WTC11 (cell line): ENCODE measurements at regions not wholly inside any gene's neighbourhood (a gene's known extent, or its start where the extent isn't known, plus 50 kb on each side); places are given as distances from the start of the nearest gene placed in this dataset.

Experiments
- ATAC-seq: fragments of 200-7000 bp; cut with Tn5 transposase; 2 replicates; pipeline ENCODE4 v1.10.0; 2021; ENCODE audit warnings: mild to moderate bottlenecking, moderate library complexity
- CTCF ChIA-PET: fragments of 300-600 bp; sonication (Branson Sonifier 250); formaldehyde crosslinking; loops from one replicate; lab custom pipeline; 2021; ENCODE audit warnings: antibody characterized with exemption; lab: Charles Lee
- POLR2A ChIA-PET: fragments of 350-600 bp; sonication (Branson Sonifier 250); formaldehyde crosslinking; loops from one replicate; lab custom pipeline; 2021; ENCODE audit warnings: antibody characterized with exemption; lab: Charles Lee
- DNase-seq: peaks from one replicate; pipeline ENCODE4 v3.0.0; 2021; ENCODE audit warnings: low spot score
- H3K27ac Mint-ChIP-seq: 2 replicates; pipeline ENCODE4 v1.8.0; 2021; ENCODE audit warnings: mixed read lengths
- H3K27me3 Mint-ChIP-seq: 2 replicates; pipeline ENCODE4 v1.8.0; 2021; ENCODE audit warnings: low read depth, mild to moderate bottlenecking, moderate library complexity, mixed read lengths
- H3K36me3 Mint-ChIP-seq: 2 replicates; pipeline ENCODE4 v1.8.0; 2021; ENCODE audit warnings: mixed read lengths
- H3K4me1 Mint-ChIP-seq: 2 replicates; pipeline ENCODE4 v1.8.0; 2022; ENCODE audit warnings: mixed read lengths
- H3K4me3 Mint-ChIP-seq: 2 replicates; pipeline ENCODE4 v1.8.0; 2021; ENCODE audit warnings: mild to moderate bottlenecking, moderate library complexity, mixed read lengths
- H3K9me3 Mint-ChIP-seq: 2 replicates; pipeline ENCODE4 v1.8.0; 2021; ENCODE audit warnings: mixed read lengths
- ATF2 ChIP-seq: sonication (generic); formaldehyde crosslinking; IDR thresholded peaks from 2 replicates; pipeline ENCODE4 v1.8.1; 2022; ENCODE audit warnings: low read depth, missing genetic modification reagents, borderline replicate concordance
- CBFB ChIP-seq: sonication (generic); formaldehyde crosslinking; IDR thresholded peaks from 2 replicates; pipeline ENCODE4 v1.8.1; 2022; ENCODE audit warnings: mild to moderate bottlenecking, low read depth, missing genetic modification reagents
- CREM ChIP-seq: sonication (generic); formaldehyde crosslinking; IDR thresholded peaks from 2 replicates; pipeline ENCODE4 v1.8.1; 2022; ENCODE audit warnings: mild to moderate bottlenecking, missing genetic modification reagents, moderate library complexity
- E2F5 ChIP-seq: sonication (generic); formaldehyde crosslinking; IDR thresholded peaks from 2 replicates; pipeline ENCODE4 v1.8.1; 2022; ENCODE audit warnings: mild to moderate bottlenecking, moderate library complexity, missing genetic modification reagents
- FOXK1 ChIP-seq: sonication (generic); formaldehyde crosslinking; IDR thresholded peaks from 2 replicates; pipeline ENCODE4 v1.8.0; 2022; ENCODE audit warnings: mild to moderate bottlenecking, moderate library complexity, missing genetic modification reagents
- HMGA2 ChIP-seq: fragments of 250-450 bp; sonication (Bioruptor Pico); IDR thresholded peaks from 2 replicates; pipeline ENCODE4 v1.4.0; 2021; ENCODE audit warnings: mild to moderate bottlenecking, moderate library complexity
- JAZF1 ChIP-seq: fragments of 250-450 bp; sonication (Bioruptor Pico); IDR thresholded peaks from 2 replicates; pipeline ENCODE4 v1.9.0; 2021; ENCODE audit warnings: moderate library complexity, mild to moderate bottlenecking, inconsistent platforms
- KAT7 ChIP-seq: sonication (generic); formaldehyde crosslinking; IDR thresholded peaks from 2 replicates; pipeline ENCODE4 v1.8.1; 2023; ENCODE audit warnings: missing genetic modification reagents, mild to moderate bottlenecking, borderline replicate concordance
- NFATC4 ChIP-seq: fragments of 250-450 bp; sonication (Bioruptor Pico); IDR thresholded peaks from 2 replicates; pipeline ENCODE4 v1.9.0; 2021; ENCODE audit warnings: mild to moderate bottlenecking
- NR2C2 ChIP-seq: sonication (generic); formaldehyde crosslinking; IDR thresholded peaks from 2 replicates; pipeline ENCODE4 v1.8.0; 2022; ENCODE audit warnings: mild to moderate bottlenecking, missing genetic modification reagents
- PRDM15 ChIP-seq: sonication (generic); formaldehyde crosslinking; IDR thresholded peaks from 2 replicates; pipeline ENCODE4 v1.8.0; 2022; ENCODE audit warnings: missing genetic modification reagents
- RELA ChIP-seq: sonication (generic); formaldehyde crosslinking; IDR thresholded peaks from 2 replicates; pipeline ENCODE4 v1.8.1; 2022; ENCODE audit warnings: missing genetic modification reagents, mild to moderate bottlenecking, borderline replicate concordance
- SP1 ChIP-seq: sonication (generic); formaldehyde crosslinking; conservative IDR thresholded peaks from 2 replicates; pipeline ENCODE4 v1.8.1; 2022; ENCODE audit warnings: missing genetic modification reagents
- TEAD4 ChIP-seq: sonication (generic); formaldehyde crosslinking; IDR thresholded peaks from 2 replicates; pipeline ENCODE4 v1.8.0; 2022; ENCODE audit warnings: mild to moderate bottlenecking, missing genetic modification reagents
- ZBTB21 ChIP-seq: sonication (generic); formaldehyde crosslinking; IDR thresholded peaks from 2 replicates; pipeline ENCODE4 v1.8.1; 2023; ENCODE audit warnings: mild to moderate bottlenecking, missing genetic modification reagents, borderline replicate concordance
- ZNF138 ChIP-seq: sonication (generic); formaldehyde crosslinking; conservative IDR thresholded peaks from 2 replicates; pipeline ENCODE4 v1.8.1; 2022; ENCODE audit warnings: mild to moderate bottlenecking, moderate library complexity, missing genetic modification reagents
- ZNF423 ChIP-seq: fragments of 250-450 bp; sonication (Bioruptor Pico); IDR thresholded peaks from 2 replicates; pipeline ENCODE4 v2.1.2; 2022; ENCODE audit warnings: mild to moderate bottlenecking, moderate library complexity
- ZSCAN18 ChIP-seq: fragments of 250-450 bp; sonication (Bioruptor Pico); IDR thresholded peaks from 2 replicates; pipeline ENCODE4 v2.1.2; 2022; ENCODE audit warnings: mild to moderate bottlenecking, moderate library complexity
- TF ChIP-seq, protein P1 (sequence below): sonication (generic); formaldehyde crosslinking; IDR thresholded peaks from 2 replicates; pipeline ENCODE4 v1.8.0; 2022; ENCODE audit warnings: mild to moderate bottlenecking, missing genetic modification reagents
- TF ChIP-seq, protein P2 (sequence below): sonication (generic); formaldehyde crosslinking; IDR thresholded peaks from 2 replicates; pipeline ENCODE4 v1.8.1; 2023; ENCODE audit warnings: mild to moderate bottlenecking, moderate library complexity, missing genetic modification reagents
- TF ChIP-seq, protein P3 (sequence below): sonication (generic); formaldehyde crosslinking; conservative IDR thresholded peaks from 2 replicates; pipeline ENCODE4 v1.8.1; 2022; ENCODE audit warnings: mild to moderate bottlenecking, missing genetic modification reagents
- TF ChIP-seq, protein P4 (sequence below): sonication (generic); formaldehyde crosslinking; IDR thresholded peaks from 2 replicates; pipeline ENCODE4 v1.8.1; 2022; ENCODE audit warnings: missing genetic modification reagents, borderline replicate concordance

DNA sequence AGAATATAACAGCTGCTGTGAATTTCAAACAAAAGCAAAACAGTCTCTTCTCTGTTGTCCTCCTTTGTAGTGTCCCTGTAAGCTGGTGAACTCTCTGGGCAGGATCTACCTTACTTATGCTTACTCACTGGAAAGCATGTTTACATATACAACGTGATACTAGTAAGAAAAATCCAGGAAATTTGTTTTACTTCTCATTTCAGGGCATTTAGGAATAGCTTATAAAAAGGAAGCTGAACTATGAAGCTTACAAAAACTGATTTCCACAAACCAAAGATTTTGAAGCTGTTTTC is 311.0 kb downstream of the NOVA1 start:
- H3K27me3 Mint-ChIP-seq: no peaks in the 10 kb centered on the region
- CTCF ChIA-PET: no interaction called here
- no peak for ATAC-seq

DNA sequence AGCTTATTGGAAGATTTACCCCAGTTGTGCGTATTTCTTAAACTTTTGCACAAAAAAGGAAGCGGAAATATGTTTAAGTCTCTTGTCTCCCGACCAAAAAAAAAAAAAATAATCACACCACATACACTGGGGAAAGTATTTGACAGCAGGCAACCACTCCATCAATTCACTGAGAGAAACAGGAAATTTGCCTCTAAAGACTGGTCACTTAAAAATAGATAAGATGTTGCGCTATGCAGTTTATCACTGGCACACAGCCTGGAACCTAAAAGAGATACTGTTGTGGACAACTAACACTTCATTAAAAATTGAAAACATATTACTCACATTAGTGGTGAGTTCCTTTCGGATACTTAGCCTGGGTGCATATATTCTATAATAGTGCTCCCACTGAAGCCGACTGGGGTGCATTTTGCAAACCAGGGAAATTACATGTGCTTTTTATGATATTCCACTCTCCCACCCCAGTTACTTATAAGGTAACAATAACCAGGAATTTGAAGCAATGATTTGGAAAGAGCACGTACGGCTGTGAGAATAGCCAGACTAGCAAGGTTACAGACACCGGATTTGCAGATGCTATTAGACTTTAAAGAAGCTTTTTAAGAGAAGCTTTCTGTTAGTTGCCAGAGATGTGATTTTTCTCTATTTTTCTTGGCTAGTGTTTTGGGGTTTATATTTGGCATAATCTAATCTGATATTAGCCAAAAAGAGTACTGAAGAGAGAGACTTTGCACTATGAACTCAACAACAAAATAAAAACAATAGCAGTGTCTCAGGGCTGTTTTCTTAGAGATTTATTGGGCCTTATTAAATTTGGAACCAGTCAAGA is 311.5 kb downstream of the NOVA1 start:
- ATAC-seq (no peak), DNase-seq (no peak)
- Mint-ChIP-seq H3K36me3 (no peaks in the 10 kb centered on the region), H3K4me3 (no peak overlapping the region), H3K27ac (no peak overlapping the region), H3K27me3 (no peaks in the 10 kb centered on the region), H3K4me1 (peaks cover 29% of the 10 kb centered on the region), H3K9me3 (peaks cover 15% of the 10 kb centered on the region)
- ChIA-PET POLR2A (no interaction called here), CTCF (no interaction called here)
- TF ChIP-seq KAT7 (CRISPR knock-in tag): no peak
- TF ChIP-seq ZBTB21 (CRISPR knock-in tag): no peak
- TF ChIP-seq, protein P1, sequence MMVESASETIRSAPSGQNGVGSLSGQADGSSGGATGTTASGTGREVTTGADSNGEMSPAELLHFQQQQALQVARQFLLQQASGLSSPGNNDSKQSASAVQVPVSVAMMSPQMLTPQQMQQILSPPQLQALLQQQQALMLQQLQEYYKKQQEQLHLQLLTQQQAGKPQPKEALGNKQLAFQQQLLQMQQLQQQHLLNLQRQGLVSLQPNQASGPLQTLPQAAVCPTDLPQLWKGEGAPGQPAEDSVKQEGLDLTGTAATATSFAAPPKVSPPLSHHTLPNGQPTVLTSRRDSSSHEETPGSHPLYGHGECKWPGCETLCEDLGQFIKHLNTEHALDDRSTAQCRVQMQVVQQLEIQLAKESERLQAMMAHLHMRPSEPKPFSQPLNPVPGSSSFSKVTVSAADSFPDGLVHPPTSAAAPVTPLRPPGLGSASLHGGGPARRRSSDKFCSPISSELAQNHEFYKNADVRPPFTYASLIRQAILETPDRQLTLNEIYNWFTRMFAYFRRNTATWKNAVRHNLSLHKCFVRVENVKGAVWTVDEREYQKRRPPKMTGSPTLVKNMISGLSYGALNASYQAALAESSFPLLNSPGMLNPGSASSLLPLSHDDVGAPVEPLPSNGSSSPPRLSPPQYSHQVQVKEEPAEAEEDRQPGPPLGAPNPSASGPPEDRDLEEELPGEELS: no peak
- no peak for TF ChIP-seq PRDM15 (CRISPR knock-in tag)
- no peak for TF ChIP-seq RELA

More for the DNA sequence above, 311.0 kb downstream of the NOVA1 start:
- no peak for DNase-seq
- 0 out of 2 replicates have a peak overlapping the region, but pooled peaks have one; percentile 16 for H3K27ac Mint-ChIP-seq
- H3K36me3 Mint-ChIP-seq: no peaks in the 10 kb centered on the region
- POLR2A ChIA-PET: no interaction called here
- H3K9me3 Mint-ChIP-seq: peaks cover 17% of the 10 kb centered on the region
- H3K4me3 Mint-ChIP-seq: no peak overlapping the region
- no peak for TF ChIP-seq ZNF423 (CRISPR knock-in tag)
- TF ChIP-seq, protein P2, sequence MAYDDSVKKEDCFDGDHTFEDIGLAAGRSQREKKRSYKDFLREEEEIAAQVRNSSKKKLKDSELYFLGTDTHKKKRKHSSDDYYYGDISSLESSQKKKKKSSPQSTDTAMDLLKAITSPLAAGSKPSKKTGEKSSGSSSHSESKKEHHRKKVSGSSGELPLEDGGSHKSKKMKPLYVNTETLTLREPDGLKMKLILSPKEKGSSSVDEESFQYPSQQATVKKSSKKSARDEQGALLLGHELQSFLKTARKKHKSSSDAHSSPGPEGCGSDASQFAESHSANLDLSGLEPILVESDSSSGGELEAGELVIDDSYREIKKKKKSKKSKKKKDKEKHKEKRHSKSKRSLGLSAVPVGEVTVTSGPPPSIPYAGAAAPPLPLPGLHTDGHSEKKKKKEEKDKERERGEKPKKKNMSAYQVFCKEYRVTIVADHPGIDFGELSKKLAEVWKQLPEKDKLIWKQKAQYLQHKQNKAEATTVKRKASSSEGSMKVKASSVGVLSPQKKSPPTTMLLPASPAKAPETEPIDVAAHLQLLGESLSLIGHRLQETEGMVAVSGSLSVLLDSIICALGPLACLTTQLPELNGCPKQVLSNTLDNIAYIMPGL: no peak
- TF ChIP-seq TEAD4 (CRISPR knock-in tag): no peak
- TF ChIP-seq SP1 (CRISPR knock-in tag): no peak
- no peak for TF ChIP-seq NR2C2 (CRISPR knock-in tag)
- TF ChIP-seq NFATC4: no peak
- TF ChIP-seq, protein P3, sequence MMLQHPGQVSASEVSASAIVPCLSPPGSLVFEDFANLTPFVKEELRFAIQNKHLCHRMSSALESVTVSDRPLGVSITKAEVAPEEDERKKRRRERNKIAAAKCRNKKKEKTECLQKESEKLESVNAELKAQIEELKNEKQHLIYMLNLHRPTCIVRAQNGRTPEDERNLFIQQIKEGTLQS (CRISPR knock-in tag): no peak
- TF ChIP-seq ZSCAN18 (CRISPR knock-in tag): no peak
- no peak for TF ChIP-seq RELA
- TF ChIP-seq, protein P4, sequence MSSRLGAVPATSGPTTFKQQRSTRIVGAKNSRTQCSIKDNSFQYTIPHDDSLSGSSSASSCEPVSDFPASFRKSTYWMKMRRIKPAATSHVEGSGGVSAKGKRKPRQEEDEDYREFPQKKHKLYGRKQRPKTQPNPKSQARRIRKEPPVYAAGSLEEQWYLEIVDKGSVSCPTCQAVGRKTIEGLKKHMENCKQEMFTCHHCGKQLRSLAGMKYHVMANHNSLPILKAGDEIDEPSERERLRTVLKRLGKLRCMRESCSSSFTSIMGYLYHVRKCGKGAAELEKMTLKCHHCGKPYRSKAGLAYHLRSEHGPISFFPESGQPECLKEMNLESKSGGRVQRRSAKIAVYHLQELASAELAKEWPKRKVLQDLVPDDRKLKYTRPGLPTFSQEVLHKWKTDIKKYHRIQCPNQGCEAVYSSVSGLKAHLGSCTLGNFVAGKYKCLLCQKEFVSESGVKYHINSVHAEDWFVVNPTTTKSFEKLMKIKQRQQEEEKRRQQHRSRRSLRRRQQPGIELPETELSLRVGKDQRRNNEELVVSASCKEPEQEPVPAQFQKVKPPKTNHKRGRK (CRISPR knock-in tag): no peak
- TF ChIP-seq E2F5 (CRISPR knock-in tag): no peak
- TF ChIP-seq CREM (CRISPR knock-in tag): no peak
- TF ChIP-seq ZNF138 (CRISPR knock-in tag): no peak
- TF ChIP-seq JAZF1: no peak
- TF ChIP-seq ATF2 (CRISPR knock-in tag): no peak
- TF ChIP-seq FOXK1: no peak
- no peak for TF ChIP-seq ZBTB21 (CRISPR knock-in tag)
- no peak for TF ChIP-seq HMGA2 (CRISPR knock-in tag)
- TF ChIP-seq CBFB (CRISPR knock-in tag): no peak
- H3K4me1 Mint-ChIP-seq: peaks cover 24% of the 10 kb centered on the region
